ENCODE measurements at regions not wholly inside any gene's neighbourhood (a gene's known extent, or its start where the extent isn't known, plus 50 kb on each side); places are given as distances from the start of the nearest gene placed in this dataset.

GRCh38 chr2:83487451-83487850, 971.6 kb downstream of the SUCLG1 start:
- DNase-seq (ENCODE audit: low read depth in 4 of 4, low spot score in 3 of 4): no peak

- no peak for DNase-seq (ENCODE audit: low read depth in 4 of 4, low spot score in 3 of 4)
Measured at GRCh38 chr2:83481436-83481835, 977.6 kb downstream of the SUCLG1 start.

- DNase-seq (ENCODE audit: low read depth in 4 of 4, low spot score in 3 of 4): no peak
Measured at GRCh38 chr2:83478037-83478436, 981.0 kb downstream of the SUCLG1 start.

- DNase-seq (ENCODE audit: low read depth in 4 of 4, low spot score in 3 of 4): no peak
Measured at GRCh38 chr2:83475371-83475770, 983.7 kb downstream of the SUCLG1 start.

- DNase-seq (ENCODE audit: low read depth in 4 of 4, low spot score in 3 of 4): peak; percentile 13 to 34 (median 23)
Measured at GRCh38 chr2:83471655-83472054, 987.4 kb downstream of the SUCLG1 start.

- no peak for DNase-seq (ENCODE audit: low read depth in 4 of 4, low spot score in 3 of 4)
Measured at GRCh38 chr2:83470928-83471327, 988.2 kb downstream of the SUCLG1 start.

GRCh38 chr2:83464444-83464843, 994.6 kb downstream of the SUCLG1 start:
- DNase-seq (ENCODE audit: low read depth in 4 of 4, low spot score in 3 of 4): no peak

- DNase-seq (ENCODE audit: low read depth in 4 of 4, low spot score in 3 of 4): no peak
Measured at GRCh38 chr2:83462881-83463280, 996.2 kb downstream of the SUCLG1 start.

- no peak for DNase-seq (ENCODE audit: low read depth in 4 of 4, low spot score in 3 of 4)
Measured at GRCh38 chr2:83461135-83461534, 997.9 kb downstream of the SUCLG1 start.

- DNase-seq (ENCODE audit: low read depth in 4 of 4, low spot score in 3 of 4): no peak
Measured at GRCh38 chr2:83459456-83459855, 999.6 kb downstream of the SUCLG1 start.

GRCh38 chr2:83435989-83436388, 1023.1 kb downstream of the SUCLG1 start:
- DNase-seq (ENCODE audit: low read depth in 4 of 4, low spot score in 3 of 4): no peak

- no peak for DNase-seq (ENCODE audit: low read depth in 4 of 4, low spot score in 3 of 4)
Measured at GRCh38 chr2:83420993-83421392, 1038.1 kb downstream of the SUCLG1 start.

GRCh38 chr2:83394134-83394904, 1064.8 kb downstream of the SUCLG1 start:
- DNase-seq (ENCODE audit: low read depth in 4 of 4, low spot score in 3 of 4): no peak

GRCh38 chr2:83388804-83389203, 1070.3 kb downstream of the SUCLG1 start:
- DNase-seq (ENCODE audit: low read depth in 4 of 4, low spot score in 3 of 4): no peak

GRCh38 chr2:83386549-83386948, 1072.5 kb downstream of the SUCLG1 start:
- DNase-seq (ENCODE audit: low read depth in 4 of 4, low spot score in 3 of 4): no peak

GRCh38 chr2:83378921-83379320, 1080.2 kb downstream of the SUCLG1 start:
- no peak for DNase-seq (ENCODE audit: low read depth in 4 of 4, low spot score in 3 of 4)

GRCh38 chr2:83376731-83377130, 1082.3 kb downstream of the SUCLG1 start:
- no peak for DNase-seq (ENCODE audit: low read depth in 4 of 4, low spot score in 3 of 4)

- DNase-seq (ENCODE audit: low read depth in 4 of 4, low spot score in 3 of 4): no peak
Measured at GRCh38 chr2:83370419-83370762, 1088.7 kb downstream of the SUCLG1 start.

GRCh38 chr2:83369601-83370418, 1089.3 kb downstream of the SUCLG1 start:
- no peak for DNase-seq (ENCODE audit: low read depth in 4 of 4, low spot score in 3 of 4)

- no peak for DNase-seq (ENCODE audit: low read depth in 4 of 4, low spot score in 3 of 4)
Measured at GRCh38 chr2:83368916-83369315, 1090.2 kb downstream of the SUCLG1 start.

GRCh38 chr2:83368461-83368860, 1090.6 kb downstream of the SUCLG1 start:
- no peak for DNase-seq (ENCODE audit: low read depth in 4 of 4, low spot score in 3 of 4)

- DNase-seq (ENCODE audit: low read depth in 4 of 4, low spot score in 3 of 4): no peak
Measured at GRCh38 chr2:83365476-83365875, 1093.6 kb downstream of the SUCLG1 start.

Data from right renal pelvis (tissue), 4 donors.